Activated CD8-positive, alpha-beta memory T cell treated with anti-CD3 and anti-CD28 coated beads, Interleukin-2, amount 10 ng/mL, durations not matched to agents 7 days and 5 days (primary cell): ENCODE measurements at regions not wholly inside any gene's neighbourhood (a gene's known extent, or its start where the extent isn't known, plus 50 kb on each side); places are given as distances from the start of the nearest gene placed in this dataset.

Experiments used
- ATAC-seq: fragments of 150-1000 bp; cut with Tn5 transposase; one replicate; pipeline ENCODE4 v1.10.0; 2021; ENCODE audit warnings: moderate library complexity
- CTCF ChIA-PET: fragments of 350-600 bp; sonication (Branson Sonifier 250); formaldehyde crosslinking; loops from one replicate; lab custom pipeline; 2021; ENCODE audit warnings: antibody characterized with exemption; lab: Charles Lee
- DNase-seq: peaks from one replicate; pipeline ENCODE4 v3.0.0-alpha.2; 2020
- H3K27ac Mint-ChIP-seq: one replicate; pipeline ENCODE4 v1.8.0; 2021; ENCODE audit warnings: mild to moderate bottlenecking, mixed read lengths
- H3K27me3 Mint-ChIP-seq: one replicate; pipeline ENCODE4 v1.8.0; 2021; ENCODE audit warnings: mixed read lengths
- H3K36me3 Mint-ChIP-seq: one replicate; pipeline ENCODE4 v1.8.0; 2021; ENCODE audit warnings: mild to moderate bottlenecking, mixed read lengths
- H3K4me1 Mint-ChIP-seq: one replicate; pipeline ENCODE4 v1.8.0; 2021; ENCODE audit warnings: mixed read lengths
- H3K4me3 Mint-ChIP-seq: one replicate; pipeline ENCODE4 v1.8.0; 2021; ENCODE audit warnings: mild to moderate bottlenecking, moderate library complexity, mixed read lengths
- H3K9me3 Mint-ChIP-seq: one replicate; pipeline ENCODE4 v1.8.0; 2022; ENCODE audit warnings: low read depth, mixed read lengths

GRCh38 chr20:22450537-22450936 is 133.8 kb downstream of the FOXA2 start:
- H3K27ac Mint-ChIP-seq, result no peak overlapping the region
- ATAC-seq, result no peak
- H3K9me3 Mint-ChIP-seq, result no peaks in the 10 kb centered on the region
- H3K27me3 Mint-ChIP-seq, result no peaks in the 10 kb centered on the region
- H3K4me3 Mint-ChIP-seq, result no peak overlapping the region
- CTCF ChIA-PET, result no interaction called here
- H3K36me3 Mint-ChIP-seq, result no peaks in the 10 kb centered on the region
- DNase-seq, result no peak
- H3K4me1 Mint-ChIP-seq, result no peaks in the 10 kb centered on the region

- DNase-seq (no peak), ATAC-seq (no peak)
- Mint-ChIP-seq H3K27ac (no peak overlapping the region), H3K4me1 (no peaks in the 10 kb centered on the region), H3K9me3 (peaks cover 2% of the 10 kb centered on the region), H3K36me3 (no peaks in the 10 kb centered on the region), H3K27me3 (no peaks in the 10 kb centered on the region), H3K4me3 (no peak overlapping the region)
- CTCF ChIA-PET, result no interaction called here
Measured at GRCh38 chr20:22449188-22449973, 135.0 kb downstream of the FOXA2 start.

DNA sequence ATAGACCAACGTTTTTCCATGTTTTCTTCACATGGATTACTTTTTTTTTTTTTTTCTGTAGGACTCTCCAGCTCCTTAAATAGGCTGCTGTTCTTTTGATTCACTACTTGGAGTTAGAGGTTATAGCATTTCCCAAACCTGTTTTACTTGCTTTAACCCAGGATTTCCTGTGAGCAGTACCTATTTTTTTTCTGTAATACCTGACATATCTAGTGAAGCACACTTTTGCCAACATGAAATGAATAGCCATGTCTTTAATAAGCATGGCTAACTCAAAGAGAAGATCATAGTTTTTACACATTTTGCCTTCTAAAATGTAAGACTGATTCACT is 137.0 kb downstream of the FOXA2 start:
- Mint-ChIP-seq H3K27ac (no peak overlapping the region), H3K27me3 (no peaks in the 10 kb centered on the region), H3K4me1 (no peaks in the 10 kb centered on the region), H3K4me3 (no peak overlapping the region), H3K36me3 (no peaks in the 10 kb centered on the region), H3K9me3 (peaks cover 2% of the 10 kb centered on the region)
- ATAC-seq (no peak), DNase-seq (no peak)
- CTCF ChIA-PET, result no interaction called here

GRCh38 chr20:22446613-22447446 is 137.5 kb downstream of the FOXA2 start:
- H3K36me3 Mint-ChIP-seq, result no peaks in the 10 kb centered on the region
- no peak overlapping the region for H3K4me3 Mint-ChIP-seq
- no peak for DNase-seq
- ATAC-seq, result no peak
- no peaks in the 10 kb centered on the region for H3K4me1 Mint-ChIP-seq
- no peak overlapping the region for H3K27ac Mint-ChIP-seq
- CTCF ChIA-PET, result no interaction called here
- no peaks in the 10 kb centered on the region for H3K27me3 Mint-ChIP-seq
- H3K9me3 Mint-ChIP-seq, result peaks cover 2% of the 10 kb centered on the region

- H3K4me1 Mint-ChIP-seq, result no peaks in the 10 kb centered on the region
- ATAC-seq, result no peak
- no peak overlapping the region for H3K4me3 Mint-ChIP-seq
- H3K27me3 Mint-ChIP-seq, result no peaks in the 10 kb centered on the region
- DNase-seq, result no peak
- H3K9me3 Mint-ChIP-seq, result peaks cover 5% of the 10 kb centered on the region
- CTCF ChIA-PET, result no interaction called here
- no peak overlapping the region for H3K27ac Mint-ChIP-seq
- H3K36me3 Mint-ChIP-seq, result no peaks in the 10 kb centered on the region
Measured at GRCh38 chr20:22442318-22442717, 142.1 kb downstream of the FOXA2 start.

DNA sequence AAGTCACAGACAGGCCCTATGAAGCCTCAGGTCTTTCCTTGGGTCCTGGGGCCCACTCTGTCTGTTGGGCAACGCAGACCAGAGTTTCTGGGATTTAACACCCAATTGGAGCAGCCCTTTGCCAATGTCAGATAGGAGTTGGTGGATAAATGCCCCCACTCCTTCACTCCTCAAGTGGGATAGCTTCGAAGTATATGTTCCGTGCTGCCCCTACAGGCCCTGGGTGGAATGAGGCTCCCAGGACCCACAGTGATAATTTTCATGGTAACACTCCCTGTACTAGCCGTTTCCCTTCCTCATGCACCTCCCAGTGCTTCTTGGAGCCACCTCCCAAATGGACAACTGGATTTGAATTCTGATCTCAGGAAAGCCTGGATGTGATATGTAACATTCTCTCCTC is 145.4 kb downstream of the FOXA2 start:
- no peak overlapping the region for H3K4me3 Mint-ChIP-seq
- no peak for DNase-seq
- H3K36me3 Mint-ChIP-seq, result no peaks in the 10 kb centered on the region
- no peaks in the 10 kb centered on the region for H3K27me3 Mint-ChIP-seq
- H3K27ac Mint-ChIP-seq, result no peak overlapping the region
- ATAC-seq, result no peak
- no peaks in the 10 kb centered on the region for H3K4me1 Mint-ChIP-seq
- peaks cover 4% of the 10 kb centered on the region for H3K9me3 Mint-ChIP-seq
- CTCF ChIA-PET, result no interaction called here

DNA sequence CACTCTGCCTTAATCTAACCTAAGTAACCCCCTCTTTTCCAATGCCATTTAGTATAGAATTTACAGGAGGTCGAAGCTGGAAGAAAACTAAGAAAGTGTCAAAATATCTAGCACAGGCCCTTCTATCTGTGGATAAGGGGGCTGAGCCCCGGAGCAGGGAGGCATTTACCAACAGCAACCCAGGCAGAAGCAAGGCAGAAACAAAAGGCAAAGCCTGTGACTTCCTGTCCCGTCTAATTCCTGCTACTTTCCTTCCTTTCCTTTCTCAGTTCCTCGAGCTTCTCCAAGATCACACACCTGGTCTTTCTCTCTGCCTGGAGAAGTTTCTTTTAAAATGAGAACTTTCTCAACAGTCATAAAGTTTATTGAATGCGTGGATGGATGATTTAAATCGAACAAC is 146.0 kb downstream of the FOXA2 start:
- Mint-ChIP-seq H3K4me3 (no peak overlapping the region), H3K4me1 (no peaks in the 10 kb centered on the region), H3K27me3 (no peaks in the 10 kb centered on the region), H3K27ac (no peak overlapping the region), H3K36me3 (no peaks in the 10 kb centered on the region), H3K9me3 (peaks cover 4% of the 10 kb centered on the region)
- CTCF ChIA-PET, result no interaction called here
- ATAC-seq, result no peak
- DNase-seq, result no peak

DNA sequence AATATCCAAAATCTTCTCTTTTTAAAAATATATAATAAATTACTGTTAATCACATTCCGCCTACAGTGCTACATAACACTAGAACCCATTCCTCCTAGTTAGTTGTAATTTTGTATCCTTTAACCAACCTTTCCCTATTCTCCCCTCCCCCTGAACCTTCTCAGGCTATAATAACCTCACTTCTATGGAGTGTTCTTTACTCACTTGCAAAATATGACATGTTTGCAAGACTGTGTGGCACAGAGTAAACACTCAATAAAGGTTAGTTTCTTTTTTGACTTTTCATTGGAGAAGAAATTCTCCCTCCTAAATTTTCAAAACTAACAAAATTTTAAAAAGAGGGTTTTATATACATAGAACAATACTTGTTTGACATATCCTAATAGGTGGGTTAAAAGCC is 147.0 kb downstream of the FOXA2 start:
- CTCF ChIA-PET, result no interaction called here
- no peak overlapping the region for H3K4me3 Mint-ChIP-seq
- no peaks in the 10 kb centered on the region for H3K4me1 Mint-ChIP-seq
- no peak overlapping the region for H3K27ac Mint-ChIP-seq
- H3K9me3 Mint-ChIP-seq, result peaks cover 4% of the 10 kb centered on the region
- DNase-seq, result no peak
- H3K27me3 Mint-ChIP-seq, result no peaks in the 10 kb centered on the region
- ATAC-seq, result no peak
- H3K36me3 Mint-ChIP-seq, result no peaks in the 10 kb centered on the region

DNA sequence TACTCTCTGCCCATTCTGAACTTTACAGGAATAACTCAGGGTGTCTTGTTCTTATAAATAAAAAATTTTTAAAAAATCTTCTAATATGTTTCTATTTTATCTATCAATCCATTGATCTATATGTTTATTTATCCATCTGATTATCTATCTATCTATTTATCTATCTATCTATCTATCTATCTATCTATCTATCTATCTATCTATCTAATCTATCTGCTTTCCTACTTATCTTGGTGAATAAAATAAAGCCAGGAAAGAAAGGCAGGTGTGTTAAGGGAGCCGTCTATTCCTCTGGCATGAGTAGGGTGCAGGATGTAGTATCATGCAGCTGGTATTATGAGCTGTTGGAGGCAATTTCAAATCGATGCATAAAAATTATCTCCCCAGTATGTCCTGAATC is 153.0 kb downstream of the FOXA2 start:
- DNase-seq (no peak), ATAC-seq (no peak)
- H3K27me3 Mint-ChIP-seq, result no peaks in the 10 kb centered on the region
- H3K36me3 Mint-ChIP-seq, result no peaks in the 10 kb centered on the region
- H3K9me3 Mint-ChIP-seq, result peaks cover 4% of the 10 kb centered on the region
- H3K4me3 Mint-ChIP-seq, result no peak overlapping the region
- CTCF ChIA-PET, result no interaction called here
- H3K4me1 Mint-ChIP-seq, result no peaks in the 10 kb centered on the region
- no peak overlapping the region for H3K27ac Mint-ChIP-seq

GRCh38 chr20:22430746-22431168 is 153.6 kb downstream of the FOXA2 start:
- H3K27ac Mint-ChIP-seq, result no peak overlapping the region
- H3K9me3 Mint-ChIP-seq, result peaks cover 4% of the 10 kb centered on the region
- H3K36me3 Mint-ChIP-seq, result no peaks in the 10 kb centered on the region
- H3K4me3 Mint-ChIP-seq, result no peak overlapping the region
- H3K27me3 Mint-ChIP-seq, result no peaks in the 10 kb centered on the region
- ATAC-seq (no peak), DNase-seq (no peak)
- CTCF ChIA-PET, result no interaction called here
- H3K4me1 Mint-ChIP-seq, result no peaks in the 10 kb centered on the region

- CTCF ChIA-PET, result no interaction called here
- ATAC-seq, result no peak
- H3K4me3 Mint-ChIP-seq, result no peak overlapping the region
- H3K27ac Mint-ChIP-seq, result no peak overlapping the region
- H3K9me3 Mint-ChIP-seq, result peaks cover 4% of the 10 kb centered on the region
- no peaks in the 10 kb centered on the region for H3K36me3 Mint-ChIP-seq
- H3K4me1 Mint-ChIP-seq, result no peaks in the 10 kb centered on the region
- no peaks in the 10 kb centered on the region for H3K27me3 Mint-ChIP-seq
- no peak for DNase-seq
Measured at GRCh38 chr20:22430154-22430745, 154.1 kb downstream of the FOXA2 start.

- CTCF ChIA-PET, result no interaction called here
- no peaks in the 10 kb centered on the region for H3K27me3 Mint-ChIP-seq
Measured at GRCh38 chr20:22429175-22430153, 154.9 kb downstream of the FOXA2 start.

DNA sequence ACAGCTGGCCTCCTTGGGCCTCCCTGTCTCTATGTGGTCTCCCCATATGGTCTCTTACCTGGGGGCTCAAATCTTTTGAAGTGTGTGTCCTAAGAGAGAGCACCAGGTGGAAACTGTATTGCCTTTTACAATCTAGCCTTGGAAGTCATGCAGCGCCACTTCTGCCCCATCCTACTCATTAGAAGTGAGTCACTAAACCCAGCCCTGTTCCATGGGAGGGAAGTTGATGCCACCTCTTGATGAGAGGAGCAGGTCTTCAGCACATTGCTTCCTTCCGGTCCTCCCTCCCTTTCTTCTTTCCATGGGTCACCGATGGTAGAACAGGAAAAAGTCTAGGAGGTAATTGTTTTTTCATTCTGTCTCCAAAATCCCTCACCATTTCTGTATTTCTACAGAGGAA is 156.3 kb downstream of the FOXA2 start:
- Mint-ChIP-seq H3K9me3 (peaks cover 7% of the 10 kb centered on the region), H3K4me3 (no peak overlapping the region), H3K4me1 (no peaks in the 10 kb centered on the region), H3K27me3 (no peaks in the 10 kb centered on the region), H3K36me3 (no peaks in the 10 kb centered on the region), H3K27ac (no peak overlapping the region)
- CTCF ChIA-PET, result no interaction called here
- DNase-seq, result no peak
- ATAC-seq, result no peak

More at GRCh38 chr20:22429175-22430153, 154.9 kb downstream of the FOXA2 start:
- no peaks in the 10 kb centered on the region for H3K36me3 Mint-ChIP-seq
- DNase-seq, result no peak
- no peaks in the 10 kb centered on the region for H3K4me1 Mint-ChIP-seq
- H3K9me3 Mint-ChIP-seq, result peaks cover 4% of the 10 kb centered on the region
- no peak for ATAC-seq
- no peak overlapping the region for H3K4me3 Mint-ChIP-seq
- no peak overlapping the region for H3K27ac Mint-ChIP-seq
